A549 (cell line): ENCODE measurements at regions not wholly inside any gene's neighbourhood (a gene's known extent, or its start where the extent isn't known, plus 50 kb on each side); places are given as distances from the start of the nearest gene placed in this dataset.
A peak's percentile ranks its signal among the peaks of the same experiment; 100 is the strongest.

Source experiments
- ATAC-seq, 2 experiments: fragments of 200-7000 bp in 1 of 2; fragments of >200 bp in 1 of 2; cut with Nextera tagmentation in 1 of 2; cut with Tn5 transposase in 1 of 2; 3 replicates each; pipeline versions ENCODE4 v1.8.0 to v1.9.1; 2018 to 2020; ENCODE audit warnings: mild to moderate bottlenecking in 1 of 2, moderate library complexity in 1 of 2
- CTCF ChIA-PET: fragments of 300-600 bp; sonication (Branson Sonifier 250); formaldehyde crosslinking; extraction: SDS; loops from one replicate; lab custom pipeline; 2021; ENCODE audit warnings: antibody characterized with exemption, inconsistent platforms; lab: Yijun Ruan, JAX
- POLR2A ChIA-PET: fragments of 350-600 bp; formaldehyde crosslinking; extraction: SDS; loops from one replicate; lab custom pipeline; 2021; ENCODE audit warnings: antibody characterized with exemption, inconsistent platforms; lab: Yijun Ruan, JAX
- DNase-seq, 2 experiments: peaks; one replicate each; pipeline versions ENCODE4 v3.0.0 to v3.0.0-alpha.2; 2011 to 2016; ENCODE audit warnings: low read depth in 1 of 2, low spot score in 1 of 2
- FAIRE-seq: peaks from 2 replicates; lab custom pipeline; 2011; peaks lifted over from hg19 to GRCh38; lab: Jason Lieb, UNC
- H3K27ac ChIP-seq, 2 experiments: fragments of >200 bp; sonication (Bioruptor Twin); formaldehyde crosslinking; 3 replicates each; pipeline ENCODE4 v1.5.1; 2016 to 2017
- H3K4me1 ChIP-seq: fragments of >200 bp; sonication (Bioruptor Twin); formaldehyde crosslinking; 3 replicates; pipeline ENCODE4 v1.6.1; 2016
- H3K4me2 ChIP-seq: fragments of >200 bp; sonication (Bioruptor Twin); formaldehyde crosslinking; 3 replicates; pipeline ENCODE4 v1.6.1; 2016
- H3K4me3 ChIP-seq: fragments of >200 bp; sonication (Bioruptor Twin); formaldehyde crosslinking; 3 replicates; pipeline ENCODE4 v1.5.1; 2016
- H3K9me3 ChIP-seq: fragments of >200 bp; sonication (Bioruptor Twin); formaldehyde crosslinking; 3 replicates; pipeline ENCODE4 v1.6.1; 2016
- BCL3 ChIP-seq: fragments of >200 bp; sonication (Bioruptor Twin); formaldehyde crosslinking; IDR thresholded peaks from 3 replicates; pipeline ENCODE4 v1.6.1; 2016
- BHLHE40 ChIP-seq: IDR thresholded peaks from 2 replicates; pipeline ENCODE4 v1.6.1; 2012; ENCODE audit warnings: low read depth, low read length, inconsistent platforms
- CBX2 ChIP-seq: fragments of 200-600 bp; sonication (generic); IDR thresholded peaks from 2 replicates; pipeline ENCODE4 v1.6.1; 2016; ENCODE audit warnings: low read depth, mild to moderate bottlenecking, borderline replicate concordance
- CEBPB ChIP-seq, 2 experiments: fragments of >200 bp in 1 of 2; sonication (Bioruptor Twin) in 1 of 2; formaldehyde crosslinking in 1 of 2; IDR thresholded peaks; 2 replicates each; pipeline ENCODE4 v1.6.1; 2012 to 2016
- CHD4 ChIP-seq: fragments of 200-600 bp; sonication (generic); IDR thresholded peaks from 2 replicates; pipeline ENCODE4 v1.6.1; 2016; ENCODE audit warnings: antibody characterized with exemption, mild to moderate bottlenecking, borderline replicate concordance
- EHF ChIP-seq: fragments of 250-450 bp; sonication (Bioruptor Pico); IDR thresholded peaks from 2 replicates; pipeline ENCODE4 v1.5.0; 2020; ENCODE audit warnings: mild to moderate bottlenecking
- EHMT2 ChIP-seq: fragments of 200-600 bp; sonication (generic); IDR thresholded peaks from 2 replicates; pipeline ENCODE4 v1.6.1; 2016; ENCODE audit warnings: antibody characterized with exemption, low read depth, mild to moderate bottlenecking, moderate library complexity
- EP300 ChIP-seq, 2 experiments: fragments of >200 bp; sonication (Bioruptor Twin); formaldehyde crosslinking; IDR thresholded peaks; 2 replicates in 1 of 2; 3 replicates in 1 of 2; pipeline ENCODE4 v1.6.1; 2016 to 2017
- FOSB ChIP-seq: fragments of 250-450 bp; sonication (Bioruptor Pico); IDR thresholded peaks from 2 replicates; pipeline ENCODE4 v1.5.0; 2020; ENCODE audit warnings: mild to moderate bottlenecking, moderate library complexity
- GATA3 ChIP-seq: IDR thresholded peaks from 2 replicates; pipeline ENCODE4 v1.6.1; 2012; ENCODE audit warnings: borderline replicate concordance
- HES2 ChIP-seq: fragments of >200 bp; sonication (Bioruptor Twin); formaldehyde crosslinking; IDR thresholded peaks from 2 replicates; pipeline ENCODE4 v1.6.1; 2016
- HEYL ChIP-seq: fragments of 250-450 bp; sonication (Bioruptor Pico); IDR thresholded peaks from 2 replicates; pipeline ENCODE4 v1.8.0; 2021; ENCODE audit warnings: mild to moderate bottlenecking, moderate library complexity
- HOXA7 ChIP-seq: fragments of 250-450 bp; sonication (Bioruptor Pico); IDR thresholded peaks from 2 replicates; pipeline ENCODE4 v1.5.0; 2020; ENCODE audit warnings: mild to moderate bottlenecking, moderate library complexity
- JUN ChIP-seq, 2 experiments: fragments of >200 bp; sonication (Bioruptor Twin); formaldehyde crosslinking; IDR thresholded peaks; 2 replicates in 1 of 2; 3 replicates in 1 of 2; pipeline ENCODE4 v1.6.1; 2016 to 2017
- JUNB ChIP-seq: fragments of >200 bp; sonication (Bioruptor Twin); formaldehyde crosslinking; IDR thresholded peaks from 2 replicates; pipeline ENCODE4 v1.6.1; 2016
- NFE2L2 ChIP-seq: fragments of 150-350 bp; conservative IDR thresholded peaks from 2 replicates; pipeline ENCODE4 v1.6.1; 2014; ENCODE audit warnings: low read length
- PBX3 ChIP-seq: IDR thresholded peaks from 2 replicates; pipeline ENCODE4 v1.6.1; 2012
- RCOR1 ChIP-seq: fragments of 150-350 bp; IDR thresholded peaks from 2 replicates; pipeline ENCODE4 v1.6.1; 2014; ENCODE audit warnings: antibody characterized with exemption, low read length, low read depth
- SMC3 ChIP-seq: fragments of >200 bp; sonication (Bioruptor Twin); formaldehyde crosslinking; IDR thresholded peaks from 3 replicates; pipeline ENCODE4 v1.6.1; 2018; ENCODE audit warnings: inconsistent platforms
- SREBF2 ChIP-seq: fragments of 450-650 bp; IDR thresholded peaks from 2 replicates; pipeline ENCODE4 v1.6.1; 2014; ENCODE audit warnings: mild to moderate bottlenecking, moderate library complexity
- ZC3H11A ChIP-seq: fragments of 450-650 bp; IDR thresholded peaks from 2 replicates; pipeline ENCODE4 v1.6.1; 2014; ENCODE audit warnings: antibody characterized with exemption, mild to moderate bottlenecking
- WGBS: methylation state at CpG from one replicate; pipeline ENCODE4 v1.1.6; 2017; ENCODE audit errors: missing lambda C conversion rate; 5-methylcytosine and 5-hydroxymethylcytosine counted together
- TF ChIP-seq, protein P1 (sequence below): fragments of 150-350 bp; IDR thresholded peaks from 2 replicates; pipeline ENCODE4 v1.6.1; 2014; ENCODE audit warnings: low read depth, mild to moderate bottlenecking, low read length
- TF ChIP-seq, protein P2 (sequence below): fragments of 250-450 bp; sonication (Bioruptor Pico); IDR thresholded peaks from 2 replicates; pipeline ENCODE4 v1.5.0; 2020; ENCODE audit warnings: low read depth, mild to moderate bottlenecking, moderate library complexity

DNA sequence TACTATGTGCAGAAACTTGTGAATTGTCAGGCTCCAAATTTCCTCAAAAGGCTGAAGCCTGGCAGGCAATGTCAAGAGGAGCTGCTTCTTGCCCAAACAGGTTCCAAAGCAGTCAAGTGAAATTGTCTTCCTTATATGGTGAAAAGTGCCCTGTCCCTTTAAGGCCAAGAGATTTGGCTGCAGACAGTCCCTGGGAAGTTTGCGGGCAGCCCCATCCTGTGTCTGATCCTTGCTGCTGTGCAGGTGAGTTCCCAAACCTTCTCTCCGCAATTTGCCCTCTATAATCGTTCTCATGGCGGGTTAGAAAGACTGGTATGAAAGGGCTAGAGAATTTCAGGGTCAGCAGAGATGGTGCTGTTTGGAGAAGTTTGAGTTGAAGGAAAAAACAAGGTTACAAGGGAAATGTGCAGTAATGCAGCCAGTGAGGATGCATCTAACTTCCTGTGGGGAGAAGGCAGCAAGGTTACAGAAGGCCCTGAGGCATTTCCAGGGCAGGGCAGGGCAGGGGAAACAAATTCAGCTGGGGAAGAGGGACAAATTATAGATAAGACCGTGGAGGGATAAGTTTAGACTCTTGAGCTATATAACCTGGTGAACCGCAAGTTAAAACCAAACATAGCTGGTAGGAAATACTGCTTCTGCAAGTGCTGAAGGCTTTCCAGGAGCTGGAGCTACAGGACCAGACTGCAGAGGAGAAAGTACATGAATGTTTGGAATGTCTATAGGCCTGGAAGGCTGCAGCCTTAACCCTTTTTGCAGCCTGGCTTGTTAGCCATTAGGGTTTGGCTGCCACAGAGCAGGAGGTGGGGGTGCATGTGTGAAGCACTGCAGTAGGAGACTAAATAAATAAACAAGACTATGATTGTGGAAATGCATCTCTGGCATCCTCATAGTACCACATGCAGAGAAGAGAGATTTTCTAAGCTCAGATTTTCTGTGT is 256.2 kb upstream of the IL12A start (continued):
- 0 out of 4 replicates have a peak, but pooled peaks of 1 of the 2 experiments have one; percentile 12 for TF ChIP-seq CEBPB (IDR thresholded peaks at IDR 0.05)
- TF ChIP-seq EP300 (IDR thresholded peaks at IDR 0.05): 0 out of 5 replicates have a peak, but pooled peaks of 1 of the 2 experiments have one; percentile 41
- TF ChIP-seq JUN (IDR thresholded peaks at IDR 0.05): no peak
- TF ChIP-seq BHLHE40: no peak
- TF ChIP-seq JUNB: peak; percentile 20; the same call in 1 of the 2 replicates
- TF ChIP-seq NFE2L2: no peak
- TF ChIP-seq, protein P1, sequence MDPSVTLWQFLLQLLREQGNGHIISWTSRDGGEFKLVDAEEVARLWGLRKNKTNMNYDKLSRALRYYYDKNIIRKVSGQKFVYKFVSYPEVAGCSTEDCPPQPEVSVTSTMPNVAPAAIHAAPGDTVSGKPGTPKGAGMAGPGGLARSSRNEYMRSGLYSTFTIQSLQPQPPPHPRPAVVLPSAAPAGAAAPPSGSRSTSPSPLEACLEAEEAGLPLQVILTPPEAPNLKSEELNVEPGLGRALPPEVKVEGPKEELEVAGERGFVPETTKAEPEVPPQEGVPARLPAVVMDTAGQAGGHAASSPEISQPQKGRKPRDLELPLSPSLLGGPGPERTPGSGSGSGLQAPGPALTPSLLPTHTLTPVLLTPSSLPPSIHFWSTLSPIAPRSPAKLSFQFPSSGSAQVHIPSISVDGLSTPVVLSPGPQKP: no peak
- TF ChIP-seq, protein P2, sequence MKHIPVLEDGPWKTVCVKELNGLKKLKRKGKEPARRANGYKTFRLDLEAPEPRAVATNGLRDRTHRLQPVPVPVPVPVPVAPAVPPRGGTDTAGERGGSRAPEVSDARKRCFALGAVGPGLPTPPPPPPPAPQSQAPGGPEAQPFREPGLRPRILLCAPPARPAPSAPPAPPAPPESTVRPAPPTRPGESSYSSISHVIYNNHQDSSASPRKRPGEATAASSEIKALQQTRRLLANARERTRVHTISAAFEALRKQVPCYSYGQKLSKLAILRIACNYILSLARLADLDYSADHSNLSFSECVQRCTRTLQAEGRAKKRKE (CRISPR knock-in tag): no peak
- no peak for TF ChIP-seq PBX3
- no peak for TF ChIP-seq FOSB
- TF ChIP-seq SMC3: 0 out of 3 replicates have a peak, but pooled peaks have one; percentile 21
- no peak for TF ChIP-seq RCOR1
- no peak for TF ChIP-seq HOXA7 (CRISPR knock-in tag)
- no peak for TF ChIP-seq CBX2

DNA sequence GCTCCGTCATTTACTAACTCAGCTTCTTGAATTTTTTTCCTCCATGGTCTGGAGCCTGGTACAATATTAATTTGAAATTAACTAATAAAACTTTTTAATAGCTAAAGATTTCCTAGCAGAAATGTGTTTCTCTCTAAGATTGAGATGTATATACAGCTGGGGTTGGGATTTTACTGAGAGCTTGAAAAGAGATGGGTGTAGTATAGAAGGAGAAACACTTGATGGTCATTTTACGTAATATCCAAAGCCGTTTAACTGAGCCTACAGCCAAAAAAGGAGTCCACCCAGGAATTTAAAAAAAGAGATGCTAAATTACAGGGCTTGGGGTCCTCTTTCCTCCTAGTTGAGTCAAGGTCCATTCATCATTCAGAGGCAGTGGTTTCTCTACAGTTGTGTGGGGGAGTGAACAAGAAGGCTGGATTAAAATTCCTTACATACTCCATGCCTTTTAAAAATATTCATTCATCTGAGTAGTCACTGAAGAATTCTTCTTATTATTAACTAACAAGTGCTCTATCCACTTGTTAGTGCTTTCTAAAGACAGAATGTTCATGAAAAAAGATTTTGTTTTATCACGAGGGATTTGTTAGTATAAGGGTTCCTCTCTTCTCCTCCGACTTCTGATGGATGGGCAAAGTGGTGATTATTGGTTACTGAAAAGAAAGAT is 255.3 kb upstream of the IL12A start:
- ChIA-PET POLR2A (interaction anchor here (0.6 to 2.8 kb wide), 5 partner anchors 16 to 64 kb away, joined by 3 to 18 read pairs (median 3); no protein-coding TSS in a partner anchor), CTCF (interaction anchor here (0.6 to 1.5 kb wide), 7 partner anchors 13 to 739 kb away, joined by 3 to 10 read pairs (median 3); partner anchors contain the start of gene IL12A)
- H3K4me1 ChIP-seq: peaks cover 39% of the 10 kb centered on the region
- peak overlapping the region; percentile 39 for H3K4me3 ChIP-seq
- no peaks in the 10 kb centered on the region for H3K9me3 ChIP-seq
- H3K4me2 ChIP-seq: peak overlapping the region; percentile 77
- H3K27ac ChIP-seq: peak overlapping the region; percentile 69 to 81
- ATAC-seq (peak; percentile 37 to 71; a peak in 3 of 6 replicates), DNase-seq (peak in 1 of 2 experiments; percentile 29), FAIRE-seq (no peak)
- 23% methylated on average over 5 of the region's 5 CpGs for WGBS
- TF ChIP-seq BCL3 (0 out of 3 replicates have a peak, but pooled peaks have one; percentile 0), GATA3 (peak; percentile 39; the same call in 1 of the 2 replicates), CHD4 (no peak), JUNB (peak; percentile 39; the same call in 1 of the 2 replicates)

DNA sequence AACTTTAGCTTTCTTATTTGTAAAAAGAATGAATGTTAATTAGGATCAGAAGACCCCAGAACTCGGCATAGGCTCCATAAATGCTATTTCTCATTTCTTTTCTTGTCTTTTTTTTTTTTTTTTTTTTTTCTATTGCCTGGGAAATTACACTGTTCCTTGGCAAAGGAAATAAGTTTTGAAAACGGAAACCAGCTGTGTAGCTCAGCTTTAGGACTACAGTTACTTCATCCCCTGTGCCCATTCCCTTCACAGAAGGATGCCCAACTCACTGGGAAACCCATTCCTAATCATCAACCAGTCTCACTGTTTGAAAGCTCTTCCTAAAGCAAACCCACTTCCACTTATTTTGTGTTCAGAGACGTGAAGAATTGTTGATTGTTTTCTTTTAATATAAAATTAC is 254.0 kb upstream of the IL12A start:
- FAIRE-seq (no peak), DNase-seq (no peak), ATAC-seq (no peak)
- TF ChIP-seq EP300 (IDR thresholded peaks at IDR 0.05) (no peak), EHF (no peak), HES2 (no peak), CBX2 (no peak), CEBPB (IDR thresholded peaks at IDR 0.05) (no peak), JUN (IDR thresholded peaks at IDR 0.05) (no peak), SREBF2 (no peak), EHMT2 (no peak), HEYL (CRISPR knock-in tag) (no peak), ZC3H11A (no peak)
- H3K4me1 ChIP-seq: peaks cover 52% of the 10 kb centered on the region
- H3K4me3 ChIP-seq: no peak overlapping the region
- no peak overlapping the region; the same call in 2 of the 3 replicates for H3K4me2 ChIP-seq
- no peaks in the 10 kb centered on the region for H3K9me3 ChIP-seq
- CTCF ChIA-PET: interaction anchor here (0.6 to 0.9 kb wide), 4 partner anchors 119 to 317 kb away, joined by 3 to 4 read pairs (median 3); no protein-coding TSS in a partner anchor
- POLR2A ChIA-PET: interaction anchor here (0.7 to 2.8 kb wide), 2 partner anchors 29 to 386 kb away, joined by 3 to 18 read pairs; no protein-coding TSS in a partner anchor
- H3K27ac ChIP-seq: peak overlapping the region in 1 of 2 experiments; percentile 81; a peak in 3 of 6 replicates
- 86% methylated on average over 3 of the region's 3 CpGs for WGBS
